Ovary (tissue), 7 donors: ENCODE measurements at regions not wholly inside any gene's neighbourhood (a gene's known extent, or its start where the extent isn't known, plus 50 kb on each side); places are given as distances from the start of the nearest gene placed in this dataset.

Experiments
- DNase-seq, 5 donors: peaks; one replicate each; pipeline ENCODE4 v3.0.0-alpha.2; 2019 to 2020
- H3K27ac ChIP-seq, 2 donors: fragments of 200-600 bp; one replicate each; pipeline versions ENCODE4 v1.5.1 to v1.8.0; 2019 to 2022
- H3K27me3 ChIP-seq: fragments of 200-600 bp; one replicate; pipeline ENCODE4 v1.8.0; 2022
- H3K36me3 ChIP-seq: fragments of 200-600 bp; sonication (generic); one replicate; pipeline ENCODE4 v1.5.1; 2019
- H3K4me1 ChIP-seq: one replicate; pipeline ENCODE4 v1.8.1; 2013; ENCODE audit warnings: mild to moderate bottlenecking, moderate library complexity; ENCODE audit not compliant: insufficient read depth
- H3K4me3 ChIP-seq: fragments of 200-600 bp; sonication (generic); one replicate; pipeline ENCODE4 v1.5.1; 2017
- H3K9me3 ChIP-seq, 2 donors: fragments of 200-600 bp in 1 of 2; sonication (generic) in 1 of 2; one replicate each; pipeline versions ENCODE4 v1.5.1 to v1.8.1; 2013 to 2019; ENCODE audit warnings: mild to moderate bottlenecking in 1 of 2, moderate library complexity in 1 of 2
- CTCF ChIP-seq, 3 donors: fragments of 450-650 bp in 2 of 3; fragments of 200-600 bp in 1 of 3; IDR thresholded peaks; one replicate each; pipeline versions ENCODE4 v1.5.1 to v1.8.0; 2016 to 2022; ENCODE audit warnings: antibody characterized with exemption in 3 of 3, mild to moderate bottlenecking in 1 of 3
- EP300 ChIP-seq: sonication (generic); formaldehyde crosslinking; IDR thresholded peaks from one replicate; pipeline ENCODE4 v1.6.1; 2017; ENCODE audit warnings: antibody characterized with exemption
- POLR2A ChIP-seq: fragments of 450-650 bp; IDR thresholded peaks from one replicate; pipeline ENCODE4 v1.6.1; 2017; ENCODE audit warnings: antibody characterized with exemption, mild to moderate bottlenecking, moderate library complexity
- WGBS, 3 donors: extraction: QIAGEN DNeasy Blood & Tissue Kit in 1 of 3; methylation state at CpG; one replicate each; pipeline versions ENCODE4 v1.1.5 to v1.1.7; 2013 to 2017; 5-methylcytosine and 5-hydroxymethylcytosine counted together
- intact Hi-C, 4 donors: fragments of 100-400 bp; cut with DNase I; formaldehyde crosslinking; loops; one replicate each; pipeline versions ENCODE4 v1.11.0 to v1.15.1; 2022 to 2023
- donor health status: DM: no; HTN: no; CAD: no; lungs with moderate emphysema.
- donor health status: DM: no; HTN: no; CAD: no.
- donor health status: Bipolar disorder and iron deficiency.
- donor health status: DM: no; HTN: no; CAD: no.
- donor health status: DM: yes; HTN: yes; CAD: no.

- Histone ChIP-seq H3K9me3 (no peaks in the 10 kb centered on the region), H3K36me3 (no peaks in the 10 kb centered on the region), H3K4me3 (no peak overlapping the region), H3K27me3 (no peaks in the 10 kb centered on the region), H3K4me1 (no peaks in the 10 kb centered on the region), H3K27ac (no peak overlapping the region)
- no peak for TF ChIP-seq EP300
- TF ChIP-seq POLR2A: no peak
- no peak for TF ChIP-seq CTCF (IDR thresholded peaks at IDR 0.05)
- no peak for DNase-seq
- 47 to 58% (median 50%) methylated on average over 3 of the region's 3 CpGs for WGBS, 3 donors
- intact Hi-C loops: no loop called here
These were observed 273.7 kb downstream of the SMARCA1 start for GRCh38 chrX:129249563-129249962.

- intact Hi-C loops: no loop called here
- Histone ChIP-seq H3K9me3 (no peaks in the 10 kb centered on the region), H3K27ac (no peak overlapping the region), H3K36me3 (no peaks in the 10 kb centered on the region), H3K4me3 (no peak overlapping the region), H3K27me3 (no peaks in the 10 kb centered on the region), H3K4me1 (no peaks in the 10 kb centered on the region)
- TF ChIP-seq EP300: no peak
- no peak for TF ChIP-seq CTCF (IDR thresholded peaks at IDR 0.05)
- TF ChIP-seq POLR2A: no peak
- 57 to 66% (median 63%) methylated on average over 3 of the region's 3 CpGs for WGBS, 3 donors
- no peak for DNase-seq
These were observed 275.6 kb downstream of the SMARCA1 start for GRCh38 chrX:129247642-129248041.

- H3K27ac ChIP-seq: no peak overlapping the region
- no peak for TF ChIP-seq POLR2A
- no peak for TF ChIP-seq EP300
- TF ChIP-seq CTCF (IDR thresholded peaks at IDR 0.05): no peak
- intact Hi-C loops: no loop called here
- 50 to 59% (median 58%) methylated on average over 2 of the region's 2 CpGs for WGBS, 3 donors
- H3K36me3 ChIP-seq: no peaks in the 10 kb centered on the region
- DNase-seq: no peak
- no peaks in the 10 kb centered on the region for H3K4me1 ChIP-seq
- no peaks in the 10 kb centered on the region for H3K27me3 ChIP-seq
- no peak overlapping the region for H3K4me3 ChIP-seq
- no peaks in the 10 kb centered on the region for H3K9me3 ChIP-seq
These were observed 283.9 kb downstream of the SMARCA1 start for GRCh38 chrX:129239371-129239770.

GRCh38 chrX:129238011-129238410 is 285.3 kb downstream of the SMARCA1 start:
- H3K36me3 ChIP-seq: no peaks in the 10 kb centered on the region
- no peak overlapping the region for H3K27ac ChIP-seq
- WGBS, 3 donors: 41 to 59% (median 43%) methylated on average over 3 of the region's 3 CpGs
- TF ChIP-seq POLR2A: no peak
- no peak for TF ChIP-seq EP300
- no peak for TF ChIP-seq CTCF (IDR thresholded peaks at IDR 0.05)
- H3K27me3 ChIP-seq: no peaks in the 10 kb centered on the region
- H3K4me1 ChIP-seq: no peaks in the 10 kb centered on the region
- no peaks in the 10 kb centered on the region for H3K9me3 ChIP-seq
- intact Hi-C loops: no loop called here
- no peak overlapping the region for H3K4me3 ChIP-seq
- no peak for DNase-seq

- H3K4me1 ChIP-seq: no peaks in the 10 kb centered on the region
These were observed 287.4 kb downstream of the SMARCA1 start for GRCh38 chrX:129235903-129236302.

More at GRCh38 chrX:129235903-129236302, 287.4 kb downstream of the SMARCA1 start:
- Histone ChIP-seq H3K36me3 (no peaks in the 10 kb centered on the region), H3K9me3 (no peaks in the 10 kb centered on the region), H3K27me3 (no peaks in the 10 kb centered on the region), H3K27ac (no peak overlapping the region), H3K4me3 (no peak overlapping the region)
- intact Hi-C loops: no loop called here
- WGBS, 3 donors: 32 to 37% (median 33%) methylated on average over 1 of the region's 1 CpG
- TF ChIP-seq CTCF (IDR thresholded peaks at IDR 0.05): no peak
- TF ChIP-seq EP300: no peak
- no peak for TF ChIP-seq POLR2A
- no peak for DNase-seq
